Cardiac septum (tissue), 1 donor: ENCODE measurements at regions not wholly inside any gene's neighbourhood (a gene's known extent, or its start where the extent isn't known, plus 50 kb on each side); places are given as distances from the start of the nearest gene placed in this dataset.
"Not testable (repeated sequence)": the region's sequence is repeated elsewhere in the genome, so short reads cannot be mapped to it uniquely, and the experiment has no call there.

ENCODE experiments used
- DNase-seq: peaks from one replicate; pipeline ENCODE4 v3.0.0-alpha.2; 2020; ENCODE audit warnings: low spot score
- intact Hi-C: fragments of 100-400 bp; cut with DNase I; formaldehyde crosslinking; loops from one replicate; pipeline ENCODE4 v1.14.0; 2022
- donor health status: DM: no; HTN: no; CAD: no.

GRCh38 chr13:34148359-34148758 lies 330.4 kb downstream of the RFC3 start:
- DNase-seq: no peak
- intact Hi-C loops: no loop called here

DNA sequence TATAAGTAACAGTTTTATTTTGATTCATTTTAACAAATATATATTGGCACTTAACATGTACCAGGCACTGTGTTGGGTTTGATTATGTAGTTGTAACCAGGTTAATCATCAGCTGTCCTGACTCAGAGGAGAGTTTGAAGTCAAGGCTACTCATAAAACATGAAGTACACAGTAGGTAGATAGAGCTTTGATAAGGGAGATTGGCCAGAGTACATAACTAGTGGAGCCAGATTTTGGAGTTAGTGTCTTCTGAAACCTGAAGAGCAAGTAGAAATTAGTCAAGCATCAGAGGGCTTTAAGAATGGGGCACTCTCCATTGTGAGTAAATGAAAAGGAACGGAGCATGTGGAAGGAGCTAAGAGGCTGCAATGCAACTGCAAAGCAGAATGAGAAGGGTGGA lies 333.9 kb downstream of the RFC3 start:
- intact Hi-C loops: no loop called here
- no peak for DNase-seq

- DNase-seq: no peak
- intact Hi-C loops: no loop called here
Observed at GRCh38 chr13:34152409-34152808, 334.5 kb downstream of the RFC3 start.

- no peak for DNase-seq
- intact Hi-C loops: no loop called here
Observed at GRCh38 chr13:34152996-34153395, 335.0 kb downstream of the RFC3 start.

DNA sequence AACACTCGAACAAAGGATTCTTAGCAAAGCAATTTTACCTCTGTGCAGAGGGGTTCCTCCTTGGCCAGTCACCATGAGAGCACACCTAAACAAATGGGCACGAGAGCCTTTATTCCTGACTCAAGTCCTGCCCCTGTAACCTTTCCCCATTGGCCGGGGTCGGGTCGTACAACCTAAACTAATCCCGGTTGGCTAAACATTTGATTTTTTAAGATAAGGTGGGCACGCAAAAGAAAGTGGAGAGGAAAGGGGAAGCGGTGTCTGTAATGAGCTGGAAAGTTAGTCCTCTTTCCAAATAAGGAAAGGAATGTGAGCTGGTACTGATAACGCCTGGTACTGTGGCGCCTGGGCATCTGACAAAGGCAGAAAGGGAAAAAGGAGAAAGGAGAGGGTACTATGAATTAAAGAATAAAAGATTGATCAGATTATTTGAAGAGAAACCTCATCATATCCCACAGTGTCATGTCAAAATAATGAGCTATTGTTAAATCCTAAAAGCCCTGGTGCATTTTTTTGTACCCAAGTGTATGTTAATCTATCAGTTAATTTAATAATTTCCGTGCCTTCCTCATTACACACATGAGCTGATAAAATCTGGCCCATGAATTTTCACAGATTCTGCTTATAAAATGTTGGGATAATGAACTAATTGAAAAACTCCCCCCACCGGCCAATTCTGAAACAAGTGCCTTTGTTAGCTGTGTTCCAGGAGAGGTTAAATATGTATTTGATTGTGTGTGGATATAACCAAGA lies 335.7 kb downstream of the RFC3 start:
- no peak for DNase-seq
- intact Hi-C loops: no loop called here

DNA sequence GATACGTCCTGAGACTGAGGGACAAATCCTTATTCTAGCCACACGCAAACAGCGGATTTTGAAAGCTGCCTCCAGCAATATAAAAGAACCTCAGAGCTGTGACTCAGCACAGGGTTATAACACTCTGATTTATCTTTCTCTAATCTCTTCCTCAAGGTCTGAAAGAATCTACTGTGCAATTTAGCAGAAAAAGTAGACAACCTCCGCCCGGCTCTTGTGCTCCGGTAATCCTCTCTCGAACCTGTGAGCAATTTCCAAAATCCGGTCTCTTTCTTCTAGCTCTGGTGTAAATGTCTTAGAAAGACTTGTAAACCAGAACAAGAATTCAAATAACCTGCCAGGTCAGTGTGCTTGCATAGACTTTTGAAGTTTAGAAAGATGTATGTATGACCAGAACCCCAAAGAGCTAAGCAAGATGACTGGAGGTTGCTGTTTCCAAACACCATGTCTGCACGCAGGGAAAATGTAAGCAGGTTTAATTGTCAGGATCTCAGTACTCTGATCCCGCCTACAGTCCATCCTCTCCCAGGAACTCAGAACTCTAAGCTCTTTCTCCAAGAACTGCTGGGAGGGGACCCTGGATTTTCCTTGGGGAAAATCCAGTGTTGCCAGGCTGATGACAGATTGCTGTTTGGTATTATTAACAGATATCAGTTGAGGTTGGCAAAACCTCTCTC lies 338.1 kb downstream of the RFC3 start:
- no peak for DNase-seq
- intact Hi-C loops: no loop called here

GRCh38 chr13:34156841-34157365 lies 339.0 kb downstream of the RFC3 start:
- intact Hi-C loops: no loop called here
- no peak for DNase-seq

DNA sequence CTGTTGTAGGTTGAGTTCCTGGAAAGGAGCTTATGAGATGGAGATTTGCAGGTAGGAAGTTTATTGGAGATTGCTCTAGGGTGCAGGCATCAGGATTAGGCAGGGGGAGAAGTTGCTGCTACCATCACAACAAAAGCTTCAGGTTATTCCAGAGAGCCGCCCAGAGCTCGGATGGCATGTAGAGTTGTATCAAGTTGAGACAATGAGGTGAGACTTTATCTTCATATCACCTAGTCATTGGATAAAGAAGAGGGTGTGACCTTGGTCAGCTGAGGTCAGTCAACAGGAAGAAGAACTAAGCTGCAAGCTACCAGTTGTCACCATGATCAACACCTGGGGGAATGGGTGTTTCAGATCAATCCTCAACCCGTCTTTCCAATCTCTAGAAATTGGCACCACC lies 342.0 kb downstream of the RFC3 start:
- intact Hi-C loops: no loop called here

DNA sequence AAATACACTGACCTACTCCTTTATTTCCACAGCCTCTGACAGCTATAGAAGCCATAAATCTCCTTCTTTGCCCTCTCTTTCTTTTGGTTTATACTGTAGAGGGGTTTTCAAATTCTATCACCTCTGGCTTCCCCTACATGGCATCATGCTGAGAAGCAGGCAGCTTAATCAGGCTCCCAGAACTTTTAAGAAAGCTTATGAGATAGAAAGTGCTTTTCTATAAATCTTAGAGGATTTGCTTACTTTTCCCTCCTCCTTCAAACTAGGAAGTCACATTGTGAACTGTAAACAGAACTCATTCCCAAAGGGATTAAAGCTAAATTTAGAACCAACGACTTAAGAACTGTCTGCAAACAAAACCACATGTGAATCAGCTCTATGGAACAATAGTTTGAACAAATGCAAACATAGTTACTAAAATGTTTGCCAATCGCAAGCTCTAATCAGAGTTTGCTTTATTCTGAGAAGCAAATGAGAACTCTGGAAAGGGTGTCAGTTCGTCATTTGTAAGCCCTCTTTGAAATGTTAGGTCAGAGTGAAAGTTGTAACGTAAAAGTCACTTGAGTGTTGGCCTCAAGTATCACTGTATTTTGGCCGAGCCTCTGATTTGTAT lies 344.1 kb downstream of the RFC3 start:
- intact Hi-C loops: no loop called here

More for the DNA sequence above, 342.0 kb downstream of the RFC3 start:
- DNase-seq: no peak

GRCh38 chr13:34162544-34162933 lies 344.6 kb downstream of the RFC3 start:
- intact Hi-C loops: no loop called here
- no peak for DNase-seq

More for the DNA sequence above, 344.1 kb downstream of the RFC3 start:
- DNase-seq: no peak

- DNase-seq: no peak
- intact Hi-C loops: no loop called here
Observed at GRCh38 chr13:34164582-34164981, 346.6 kb downstream of the RFC3 start.

DNA sequence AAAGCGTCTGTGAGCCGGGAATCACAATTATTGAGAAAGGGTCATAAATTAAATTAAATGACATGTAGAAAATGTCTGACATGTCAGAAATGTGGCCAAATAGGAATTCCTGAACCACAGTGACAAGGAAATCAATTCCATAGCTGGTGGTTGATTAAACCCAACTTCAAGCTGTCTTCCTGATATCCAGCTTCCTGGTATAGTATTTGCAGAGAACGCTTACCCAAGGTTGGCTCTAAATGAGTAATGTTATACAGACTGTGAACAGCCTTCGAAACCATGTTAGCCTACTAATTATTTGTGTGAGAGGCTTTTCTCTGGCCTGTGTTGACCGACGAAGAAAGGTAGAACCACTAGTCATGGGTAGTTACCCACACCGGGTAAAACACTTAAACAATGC lies 347.2 kb downstream of the RFC3 start:
- intact Hi-C loops: no loop called here
- DNase-seq: no peak

GRCh38 chr13:34166406-34166805 lies 348.5 kb downstream of the RFC3 start:
- no peak for DNase-seq
- intact Hi-C loops: no loop called here

DNA sequence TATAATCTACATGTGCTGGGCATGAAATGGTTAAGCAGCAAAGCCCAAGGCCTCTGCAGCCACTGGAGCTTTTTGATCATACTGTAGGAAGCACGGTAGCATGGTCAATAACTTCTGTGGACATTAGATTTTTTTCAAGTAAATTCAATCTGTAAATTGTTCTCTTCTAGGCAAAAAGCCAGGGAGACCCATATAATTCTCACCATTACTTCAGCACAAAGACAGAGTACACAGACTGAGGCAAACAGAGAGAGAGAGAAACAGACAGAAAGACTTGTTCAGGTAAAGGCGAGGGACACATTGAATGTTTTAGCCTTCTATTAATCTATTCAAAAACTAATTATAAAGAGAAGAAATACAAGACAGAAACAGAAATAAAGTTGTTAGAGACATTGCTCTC lies 349.4 kb downstream of the RFC3 start:
- intact Hi-C loops: no loop called here
- DNase-seq: no peak

DNA sequence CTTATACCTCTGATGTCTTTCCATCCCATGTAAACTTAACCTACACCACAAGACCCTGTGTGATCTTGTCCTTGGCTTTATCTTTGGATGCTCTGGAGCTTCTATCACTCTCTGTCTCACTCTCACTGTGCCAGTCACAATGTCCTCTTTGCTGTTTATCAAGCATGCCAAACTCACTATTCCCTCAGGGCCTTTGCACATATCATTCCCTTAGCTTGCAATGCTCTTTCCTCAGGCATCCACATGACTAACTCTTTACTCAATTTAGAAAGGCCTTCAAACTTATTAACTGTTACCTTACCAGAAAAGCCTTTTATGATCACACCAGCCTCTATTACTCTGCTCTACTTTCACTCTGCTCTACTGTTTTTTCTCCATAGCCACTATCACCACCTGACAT lies 354.1 kb downstream of the RFC3 start:
- intact Hi-C loops: no loop called here

DNA sequence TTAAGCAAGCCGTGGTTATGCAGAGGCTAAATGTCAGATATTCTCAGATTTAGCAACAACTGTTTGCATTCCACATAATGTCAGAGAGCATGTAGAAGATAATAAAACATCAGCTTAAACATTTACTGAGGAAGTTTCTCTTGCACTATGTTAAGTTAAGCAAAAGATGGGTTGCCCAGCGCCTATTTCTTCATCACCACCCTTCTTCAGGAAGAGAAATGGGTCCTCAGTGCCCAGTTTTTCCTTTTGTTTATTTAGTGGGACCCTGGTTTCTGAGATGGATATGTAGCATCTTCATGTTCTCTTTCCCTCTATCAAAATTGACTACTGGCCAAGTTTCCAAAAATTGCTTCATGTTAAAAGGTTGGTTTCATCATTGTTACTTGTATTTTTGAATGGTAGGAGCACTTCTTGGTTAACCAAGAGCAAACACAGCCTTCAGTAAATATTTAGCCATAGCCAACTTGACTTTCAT lies 356.8 kb downstream of the RFC3 start:
- DNase-seq: no peak
- intact Hi-C loops: no loop called here

More for the DNA sequence above, 354.1 kb downstream of the RFC3 start:
- DNase-seq: no peak

DNA sequence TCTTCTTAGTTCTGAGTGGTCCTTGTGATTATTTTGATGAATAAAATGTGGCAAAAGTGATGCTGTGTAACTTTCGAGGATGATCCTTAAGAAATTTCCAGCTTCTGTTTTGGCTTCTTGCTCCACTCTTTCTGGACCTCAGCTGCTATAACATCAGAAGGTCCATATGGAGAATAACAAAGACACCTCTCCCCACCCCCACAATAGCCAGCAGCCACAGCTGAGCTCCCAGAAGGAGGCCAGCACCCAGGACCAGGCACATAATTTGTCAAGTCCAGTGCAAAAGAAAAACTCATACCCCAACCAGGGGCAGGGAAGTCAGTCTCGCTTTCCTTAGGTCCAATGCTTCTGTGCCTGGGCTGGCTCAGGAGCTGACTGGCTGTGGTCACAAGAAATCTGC lies 357.6 kb downstream of the RFC3 start:
- DNase-seq: no peak
- intact Hi-C loops: no loop called here

- intact Hi-C loops: no loop called here
- DNase-seq: no peak
Observed at GRCh38 chr13:34176633-34177032, 358.7 kb downstream of the RFC3 start.

- DNase-seq: no peak
- intact Hi-C loops: no loop called here
Observed at GRCh38 chr13:34179481-34179880, 361.5 kb downstream of the RFC3 start.

DNA sequence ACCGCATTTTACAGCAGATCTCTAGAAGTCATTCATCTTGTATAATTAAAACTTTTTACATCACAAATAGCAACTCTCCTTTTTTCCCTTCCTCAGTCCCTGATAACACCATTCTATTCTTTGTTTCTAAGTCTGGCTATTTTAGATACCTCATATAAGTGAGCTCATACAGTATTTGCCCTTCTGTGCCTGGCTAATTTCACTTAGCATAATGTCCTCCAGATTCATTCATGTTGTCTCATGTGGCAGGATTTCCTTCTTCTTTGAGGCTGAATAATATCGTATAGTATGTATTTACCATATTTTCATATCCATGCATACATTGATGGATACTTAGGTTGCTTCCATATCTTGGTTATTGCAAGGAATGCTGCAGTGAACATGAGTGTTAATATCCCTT lies 362.0 kb downstream of the RFC3 start:
- intact Hi-C loops: no loop called here
- DNase-seq: no peak

DNA sequence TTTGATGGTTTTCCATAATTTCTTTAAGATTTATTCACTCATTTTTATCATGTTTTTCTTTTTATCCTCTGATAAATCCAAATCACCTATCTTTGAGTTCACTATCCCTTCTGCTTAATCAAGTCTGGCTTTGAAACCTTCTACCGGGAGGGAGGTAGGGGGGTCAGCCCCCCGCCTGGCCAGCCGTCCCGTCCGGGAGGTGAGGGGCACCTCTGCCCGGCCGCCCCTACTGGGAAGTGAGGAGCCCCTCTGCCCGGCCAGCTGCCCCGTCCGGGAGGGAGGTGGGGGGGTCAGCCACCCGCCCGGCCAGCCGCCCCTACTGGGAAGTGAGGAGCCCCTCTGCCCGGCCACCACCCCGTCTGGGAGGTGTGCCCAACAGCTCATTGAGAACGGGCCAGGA lies 363.3 kb downstream of the RFC3 start:
- intact Hi-C loops, DNase-seq: not testable (repeated sequence)
